WTC11 (cell line): ENCODE measurements at regions not wholly inside any gene's neighbourhood (a gene's known extent, or its start where the extent isn't known, plus 50 kb on each side); places are given as distances from the start of the nearest gene placed in this dataset.

Experiments used
- ATAC-seq: fragments of 200-7000 bp; cut with Tn5 transposase; 2 replicates; pipeline ENCODE4 v1.10.0; 2021; ENCODE audit warnings: mild to moderate bottlenecking, moderate library complexity
- CTCF ChIA-PET: fragments of 300-600 bp; sonication (Branson Sonifier 250); formaldehyde crosslinking; loops from one replicate; lab custom pipeline; 2021; ENCODE audit warnings: antibody characterized with exemption; lab: Charles Lee
- POLR2A ChIA-PET: fragments of 350-600 bp; sonication (Branson Sonifier 250); formaldehyde crosslinking; loops from one replicate; lab custom pipeline; 2021; ENCODE audit warnings: antibody characterized with exemption; lab: Charles Lee
- DNase-seq: peaks from one replicate; pipeline ENCODE4 v3.0.0; 2021; ENCODE audit warnings: low spot score
- H3K27ac Mint-ChIP-seq: 2 replicates; pipeline ENCODE4 v1.8.0; 2021; ENCODE audit warnings: mixed read lengths
- H3K27me3 Mint-ChIP-seq: 2 replicates; pipeline ENCODE4 v1.8.0; 2021; ENCODE audit warnings: low read depth, mild to moderate bottlenecking, moderate library complexity, mixed read lengths
- H3K36me3 Mint-ChIP-seq: 2 replicates; pipeline ENCODE4 v1.8.0; 2021; ENCODE audit warnings: mixed read lengths
- H3K4me1 Mint-ChIP-seq: 2 replicates; pipeline ENCODE4 v1.8.0; 2022; ENCODE audit warnings: mixed read lengths
- H3K4me3 Mint-ChIP-seq: 2 replicates; pipeline ENCODE4 v1.8.0; 2021; ENCODE audit warnings: mild to moderate bottlenecking, moderate library complexity, mixed read lengths
- H3K9me3 Mint-ChIP-seq: 2 replicates; pipeline ENCODE4 v1.8.0; 2021; ENCODE audit warnings: mixed read lengths
- CDX4 ChIP-seq: fragments of 250-450 bp; sonication (Bioruptor Pico); IDR thresholded peaks from 2 replicates; pipeline ENCODE4 v1.9.0; 2021; ENCODE audit warnings: moderate library complexity, mild to moderate bottlenecking, inconsistent platforms, borderline replicate concordance
- E2F1 ChIP-seq: sonication (generic); formaldehyde crosslinking; IDR thresholded peaks from 2 replicates; pipeline ENCODE4 v1.8.0; 2022; ENCODE audit warnings: mild to moderate bottlenecking, missing genetic modification reagents
- E2F4 ChIP-seq: sonication (generic); formaldehyde crosslinking; IDR thresholded peaks from 2 replicates; pipeline ENCODE4 v1.8.1; 2022; ENCODE audit warnings: low read depth, mild to moderate bottlenecking, moderate library complexity, missing genetic modification reagents, borderline replicate concordance
- ERG ChIP-seq: fragments of 250-450 bp; sonication (Bioruptor Pico); IDR thresholded peaks from 2 replicates; pipeline ENCODE4 v1.8.0; 2021; ENCODE audit warnings: mild to moderate bottlenecking
- FOXK1 ChIP-seq: sonication (generic); formaldehyde crosslinking; IDR thresholded peaks from 2 replicates; pipeline ENCODE4 v1.8.0; 2022; ENCODE audit warnings: mild to moderate bottlenecking, moderate library complexity, missing genetic modification reagents
- GRHL2 ChIP-seq: fragments of 250-450 bp; sonication (Bioruptor Pico); IDR thresholded peaks from 2 replicates; pipeline ENCODE4 v1.8.0; 2022; ENCODE audit warnings: mild to moderate bottlenecking, moderate library complexity; ENCODE audit not compliant: insufficient replicate concordance, severe bottlenecking
- IRF1 ChIP-seq: sonication (generic); formaldehyde crosslinking; IDR thresholded peaks from 2 replicates; pipeline ENCODE4 v1.8.0; 2023; ENCODE audit warnings: missing genetic modification reagents
- MXD4 ChIP-seq: fragments of 250-450 bp; sonication (Bioruptor Pico); IDR thresholded peaks from 2 replicates; pipeline ENCODE4 v1.8.0; 2021; ENCODE audit warnings: mild to moderate bottlenecking, moderate library complexity, borderline replicate concordance
- NFYB ChIP-seq: sonication (generic); formaldehyde crosslinking; conservative IDR thresholded peaks from 2 replicates; pipeline ENCODE4 v1.8.0; 2022; ENCODE audit warnings: low read depth, missing genetic modification reagents
- OVOL2 ChIP-seq: fragments of 250-450 bp; sonication (Bioruptor Pico); IDR thresholded peaks from 2 replicates; pipeline ENCODE4 v1.9.0; 2021; ENCODE audit warnings: mild to moderate bottlenecking, borderline replicate concordance
- RORB ChIP-seq: fragments of 250-450 bp; sonication (Bioruptor Pico); IDR thresholded peaks from 2 replicates; pipeline ENCODE4 v1.9.0; 2021; ENCODE audit warnings: mild to moderate bottlenecking
- STAT6 ChIP-seq: sonication (generic); formaldehyde crosslinking; conservative IDR thresholded peaks from 2 replicates; pipeline ENCODE4 v1.8.1; 2023; ENCODE audit warnings: mild to moderate bottlenecking, low read depth, missing genetic modification reagents, moderate library complexity
- TCF7 ChIP-seq: sonication (generic); formaldehyde crosslinking; IDR thresholded peaks from 2 replicates; pipeline ENCODE4 v1.8.0; 2022; ENCODE audit warnings: mild to moderate bottlenecking, low read depth, missing genetic modification reagents, moderate library complexity
- USF1 ChIP-seq: sonication (generic); formaldehyde crosslinking; IDR thresholded peaks from 2 replicates; pipeline ENCODE4 v1.8.0; 2022; ENCODE audit warnings: mild to moderate bottlenecking, missing genetic modification reagents
- ZBTB21 ChIP-seq: sonication (generic); formaldehyde crosslinking; IDR thresholded peaks from 2 replicates; pipeline ENCODE4 v1.8.1; 2023; ENCODE audit warnings: mild to moderate bottlenecking, missing genetic modification reagents, borderline replicate concordance
- ZNF232 ChIP-seq: sonication (generic); formaldehyde crosslinking; IDR thresholded peaks from 2 replicates; pipeline ENCODE4 v1.8.0; 2022; ENCODE audit warnings: mild to moderate bottlenecking, missing genetic modification reagents
- ZNF281 ChIP-seq: sonication (generic); formaldehyde crosslinking; IDR thresholded peaks from 2 replicates; pipeline ENCODE4 v1.8.0; 2023; ENCODE audit warnings: mild to moderate bottlenecking, missing genetic modification reagents
- ZNF512 ChIP-seq: sonication (generic); formaldehyde crosslinking; IDR thresholded peaks from 2 replicates; pipeline ENCODE4 v1.8.1; 2022; ENCODE audit warnings: missing genetic modification reagents, borderline replicate concordance
- ZNF671 ChIP-seq: fragments of 250-450 bp; sonication (Bioruptor Pico); IDR thresholded peaks from 2 replicates; pipeline ENCODE4 v1.8.0; 2021; ENCODE audit warnings: mild to moderate bottlenecking

- TF ChIP-seq ZNF512 (CRISPR knock-in tag), result no peak
Measured at GRCh38 chr14:22494486-22495135, 94.4 kb downstream of the DAD1 start (continued).

GRCh38 chr14:22493753-22494152 is 95.3 kb downstream of the DAD1 start:
- Mint-ChIP-seq H3K36me3 (no peaks in the 10 kb centered on the region), H3K4me1 (peaks cover 21% of the 10 kb centered on the region), H3K4me3 (no peak overlapping the region), H3K27me3 (peaks cover 4% of the 10 kb centered on the region), H3K9me3 (no peaks in the 10 kb centered on the region), H3K27ac (no peak overlapping the region)
- ATAC-seq (no peak), DNase-seq (no peak)
- CTCF ChIA-PET, result interaction anchor here (1.4 kb wide), 1 partner anchor 17 kb away, joined by 4 read pairs; no protein-coding TSS in a partner anchor
- POLR2A ChIA-PET, result no interaction called here
- no peak for TF ChIP-seq OVOL2 (CRISPR knock-in tag)
- TF ChIP-seq USF1 (CRISPR knock-in tag), result no peak
- no peak for TF ChIP-seq IRF1
- TF ChIP-seq CDX4, result no peak
- TF ChIP-seq RORB (CRISPR knock-in tag), result no peak
- TF ChIP-seq ERG, result no peak
- no peak for TF ChIP-seq STAT6 (CRISPR knock-in tag)
- no peak for TF ChIP-seq E2F4 (CRISPR knock-in tag)
- TF ChIP-seq ZBTB21 (CRISPR knock-in tag), result no peak
- TF ChIP-seq FOXK1 (CRISPR knock-in tag), result no peak
- TF ChIP-seq GRHL2, result no peak
- TF ChIP-seq ZNF281 (CRISPR knock-in tag), result no peak
- no peak for TF ChIP-seq MXD4 (CRISPR knock-in tag)
- TF ChIP-seq ZNF232 (CRISPR knock-in tag), result no peak
- TF ChIP-seq NFYB (CRISPR knock-in tag), result no peak
- TF ChIP-seq ZNF671 (CRISPR knock-in tag), result no peak
- no peak for TF ChIP-seq TCF7 (CRISPR knock-in tag)
- TF ChIP-seq E2F1 (CRISPR knock-in tag), result no peak
